Mammary epithelial cell (primary cell): ENCODE measurements at regions not wholly inside any gene's neighbourhood (a gene's known extent, or its start where the extent isn't known, plus 50 kb on each side); places are given as distances from the start of the nearest gene placed in this dataset.

ENCODE experiments used
- CTCF ChIP-seq, 2 donors: IDR thresholded peaks in 1 of 2; conservative IDR thresholded peaks in 1 of 2; 2 replicates each; pipeline ENCODE4 v1.5.1; 2011 to 2012; ENCODE audit warnings: inconsistent platforms in 2 of 2, low read length in 2 of 2, mild to moderate bottlenecking in 2 of 2, control low read depth in 1 of 2, low read depth in 1 of 2; ENCODE audit not compliant: insufficient read depth in 1 of 2; ENCODE audit errors: extremely low read depth in 1 of 2
- EZH2 ChIP-seq: IDR thresholded peaks from 2 replicates; pipeline ENCODE4 v1.6.1; 2012; ENCODE audit warnings: low read length, inconsistent platforms, borderline replicate concordance

GRCh38 chrX:39140581-39140980, 339.3 kb downstream of the MID1IP1 start:
- no peak for TF ChIP-seq CTCF (conservative IDR thresholded peaks at IDR 0.05 in 1 of 2, IDR thresholded peaks at IDR 0.05 in 1 of 2; ENCODE audit: extremely low read depth in 1 of 2, insufficient read depth in 1 of 2, low read depth in 1 of 2, low read length in 2 of 2)
- TF ChIP-seq EZH2 = no peak
